ENCODE measurements at regions not wholly inside any gene's neighbourhood (a gene's known extent, or its start where the extent isn't known, plus 50 kb on each side); places are given as distances from the start of the nearest gene placed in this dataset.
"Not testable (repeated sequence)": the region's sequence is repeated elsewhere in the genome, so short reads cannot be mapped to it uniquely, and the experiment has no call there.

- Histone ChIP-seq H3K27me3 (ENCODE audit: control insufficient read depth, insufficient read depth, low read length) (no peaks in the 10 kb centered on the region), H3K4me1 (ENCODE audit: control insufficient read depth, insufficient read depth, low read length) (no peaks in the 10 kb centered on the region), H3K9ac (ENCODE audit: low read depth, low read length) (no peak overlapping the region), H3K9me3 (ENCODE audit: control insufficient read depth, insufficient read depth, low read length) (no peaks in the 10 kb centered on the region), H3K36me3 (ENCODE audit: control insufficient read depth, insufficient read depth, low read length) (no peaks in the 10 kb centered on the region), H3K4me3 (ENCODE audit: low read depth, low read length) (no peak overlapping the region)
These were observed 131.5 kb upstream of the PTPN3 start for GRCh38 chr9:109629615-109630014.

GRCh38 chr9:109632817-109633216 lies 134.7 kb upstream of the PTPN3 start:
- no peaks in the 10 kb centered on the region for H3K36me3 ChIP-seq (ENCODE audit: control insufficient read depth, insufficient read depth, low read length)
- no peak overlapping the region for H3K9ac ChIP-seq (ENCODE audit: low read depth, low read length)
- no peak overlapping the region for H3K4me3 ChIP-seq (ENCODE audit: low read depth, low read length)
- no peaks in the 10 kb centered on the region for H3K4me1 ChIP-seq (ENCODE audit: control insufficient read depth, insufficient read depth, low read length)
- no peaks in the 10 kb centered on the region for H3K9me3 ChIP-seq (ENCODE audit: control insufficient read depth, insufficient read depth, low read length)
- peaks cover 6% of the 10 kb centered on the region for H3K27me3 ChIP-seq (ENCODE audit: control insufficient read depth, insufficient read depth, low read length)

- H3K36me3 ChIP-seq (ENCODE audit: control insufficient read depth, insufficient read depth, low read length), result no peaks in the 10 kb centered on the region
- H3K4me3 ChIP-seq (ENCODE audit: low read depth, low read length), result peak overlapping the region; percentile 64
- H3K4me1 ChIP-seq (ENCODE audit: control insufficient read depth, insufficient read depth, low read length), result no peaks in the 10 kb centered on the region
- no peak overlapping the region for H3K9ac ChIP-seq (ENCODE audit: low read depth, low read length)
- H3K9me3 ChIP-seq (ENCODE audit: control insufficient read depth, insufficient read depth, low read length), result no peaks in the 10 kb centered on the region
- peaks cover 58% of the 10 kb centered on the region for H3K27me3 ChIP-seq (ENCODE audit: control insufficient read depth, insufficient read depth, low read length)
These were observed 140.1 kb upstream of the PALM2AKAP2 start for GRCh38 chr9:109639674-109640579.

GRCh38 chr9:109640580-109641371 lies 139.2 kb upstream of the PALM2AKAP2 start:
- Histone ChIP-seq H3K36me3 (ENCODE audit: control insufficient read depth, insufficient read depth, low read length) (no peaks in the 10 kb centered on the region), H3K9me3 (ENCODE audit: control insufficient read depth, insufficient read depth, low read length) (no peaks in the 10 kb centered on the region), H3K4me1 (ENCODE audit: control insufficient read depth, insufficient read depth, low read length) (no peaks in the 10 kb centered on the region), H3K27me3 (ENCODE audit: control insufficient read depth, insufficient read depth, low read length) (peaks cover 58% of the 10 kb centered on the region), H3K4me3 (ENCODE audit: low read depth, low read length) (peak overlapping the region; percentile 64), H3K9ac (ENCODE audit: low read depth, low read length) (no peak overlapping the region)

GRCh38 chr9:109641372-109641659 lies 138.7 kb upstream of the PALM2AKAP2 start:
- Histone ChIP-seq H3K4me1 (ENCODE audit: control insufficient read depth, insufficient read depth, low read length) (no peaks in the 10 kb centered on the region), H3K27me3 (ENCODE audit: control insufficient read depth, insufficient read depth, low read length) (peaks cover 58% of the 10 kb centered on the region), H3K9me3 (ENCODE audit: control insufficient read depth, insufficient read depth, low read length) (no peaks in the 10 kb centered on the region), H3K4me3 (ENCODE audit: low read depth, low read length) (no peak overlapping the region), H3K9ac (ENCODE audit: low read depth, low read length) (no peak overlapping the region), H3K36me3 (ENCODE audit: control insufficient read depth, insufficient read depth, low read length) (no peaks in the 10 kb centered on the region)

GRCh38 chr9:109652112-109652511 lies 127.9 kb upstream of the PALM2AKAP2 start:
- Histone ChIP-seq H3K9me3 (ENCODE audit: control insufficient read depth, insufficient read depth, low read length) (no peaks in the 10 kb centered on the region), H3K4me1 (ENCODE audit: control insufficient read depth, insufficient read depth, low read length) (no peaks in the 10 kb centered on the region), H3K4me3 (ENCODE audit: low read depth, low read length) (no peak overlapping the region), H3K36me3 (ENCODE audit: control insufficient read depth, insufficient read depth, low read length) (no peaks in the 10 kb centered on the region), H3K27me3 (ENCODE audit: control insufficient read depth, insufficient read depth, low read length) (no peaks in the 10 kb centered on the region), H3K9ac (ENCODE audit: low read depth, low read length) (no peak overlapping the region)

- Histone ChIP-seq H3K4me1 (ENCODE audit: control insufficient read depth, insufficient read depth, low read length) (no peaks in the 10 kb centered on the region), H3K36me3 (ENCODE audit: control insufficient read depth, insufficient read depth, low read length) (no peaks in the 10 kb centered on the region), H3K9ac (ENCODE audit: low read depth, low read length) (no peak overlapping the region), H3K9me3 (ENCODE audit: control insufficient read depth, insufficient read depth, low read length) (no peaks in the 10 kb centered on the region), H3K27me3 (ENCODE audit: control insufficient read depth, insufficient read depth, low read length) (no peaks in the 10 kb centered on the region), H3K4me3 (ENCODE audit: low read depth, low read length) (no peak overlapping the region)
These were observed 127.0 kb upstream of the PALM2AKAP2 start for GRCh38 chr9:109652971-109653370.

- Histone ChIP-seq H3K9ac (ENCODE audit: low read depth, low read length) (no peak overlapping the region), H3K9me3 (ENCODE audit: control insufficient read depth, insufficient read depth, low read length) (no peaks in the 10 kb centered on the region), H3K36me3 (ENCODE audit: control insufficient read depth, insufficient read depth, low read length) (no peaks in the 10 kb centered on the region), H3K4me1 (ENCODE audit: control insufficient read depth, insufficient read depth, low read length) (no peaks in the 10 kb centered on the region), H3K27me3 (ENCODE audit: control insufficient read depth, insufficient read depth, low read length) (no peaks in the 10 kb centered on the region), H3K4me3 (ENCODE audit: low read depth, low read length) (no peak overlapping the region)
These were observed 126.5 kb upstream of the PALM2AKAP2 start for GRCh38 chr9:109653470-109653869.

GRCh38 chr9:109663978-109664377 lies 116.0 kb upstream of the PALM2AKAP2 start:
- H3K36me3 ChIP-seq (ENCODE audit: control insufficient read depth, insufficient read depth, low read length); H3K4me1 ChIP-seq (ENCODE audit: control insufficient read depth, insufficient read depth, low read length); H3K9me3 ChIP-seq (ENCODE audit: control insufficient read depth, insufficient read depth, low read length); H3K27me3 ChIP-seq (ENCODE audit: control insufficient read depth, insufficient read depth, low read length); H3K4me3 ChIP-seq (ENCODE audit: low read depth, low read length); H3K9ac ChIP-seq (ENCODE audit: low read depth, low read length): not testable (repeated sequence)

GRCh38 chr9:109665736-109666135 lies 114.3 kb upstream of the PALM2AKAP2 start:
- H3K4me3 ChIP-seq (ENCODE audit: low read depth, low read length); H3K9ac ChIP-seq (ENCODE audit: low read depth, low read length); H3K9me3 ChIP-seq (ENCODE audit: control insufficient read depth, insufficient read depth, low read length); H3K36me3 ChIP-seq (ENCODE audit: control insufficient read depth, insufficient read depth, low read length); H3K27me3 ChIP-seq (ENCODE audit: control insufficient read depth, insufficient read depth, low read length); H3K4me1 ChIP-seq (ENCODE audit: control insufficient read depth, insufficient read depth, low read length): not testable (repeated sequence)

- H3K4me3 ChIP-seq (ENCODE audit: low read depth, low read length), result no peak overlapping the region
- H3K9me3 ChIP-seq (ENCODE audit: control insufficient read depth, insufficient read depth, low read length), result no peaks in the 10 kb centered on the region
- no peaks in the 10 kb centered on the region for H3K36me3 ChIP-seq (ENCODE audit: control insufficient read depth, insufficient read depth, low read length)
- H3K4me1 ChIP-seq (ENCODE audit: control insufficient read depth, insufficient read depth, low read length), result peaks cover 3% of the 10 kb centered on the region
- H3K9ac ChIP-seq (ENCODE audit: low read depth, low read length), result no peak overlapping the region
- H3K27me3 ChIP-seq (ENCODE audit: control insufficient read depth, insufficient read depth, low read length), result no peaks in the 10 kb centered on the region
These were observed 98.7 kb upstream of the PALM2AKAP2 start for GRCh38 chr9:109681301-109681700.

GRCh38 chr9:109682227-109682626 lies 97.8 kb upstream of the PALM2AKAP2 start:
- H3K36me3 ChIP-seq (ENCODE audit: control insufficient read depth, insufficient read depth, low read length), result no peaks in the 10 kb centered on the region
- H3K27me3 ChIP-seq (ENCODE audit: control insufficient read depth, insufficient read depth, low read length), result no peaks in the 10 kb centered on the region
- no peaks in the 10 kb centered on the region for H3K9me3 ChIP-seq (ENCODE audit: control insufficient read depth, insufficient read depth, low read length)
- H3K4me3 ChIP-seq (ENCODE audit: low read depth, low read length), result no peak overlapping the region
- H3K4me1 ChIP-seq (ENCODE audit: control insufficient read depth, insufficient read depth, low read length), result peaks cover 3% of the 10 kb centered on the region
- no peak overlapping the region for H3K9ac ChIP-seq (ENCODE audit: low read depth, low read length)
